ENCODE measurements at regions not wholly inside any gene's neighbourhood (a gene's known extent, or its start where the extent isn't known, plus 50 kb on each side); places are given as distances from the start of the nearest gene placed in this dataset.

DNA sequence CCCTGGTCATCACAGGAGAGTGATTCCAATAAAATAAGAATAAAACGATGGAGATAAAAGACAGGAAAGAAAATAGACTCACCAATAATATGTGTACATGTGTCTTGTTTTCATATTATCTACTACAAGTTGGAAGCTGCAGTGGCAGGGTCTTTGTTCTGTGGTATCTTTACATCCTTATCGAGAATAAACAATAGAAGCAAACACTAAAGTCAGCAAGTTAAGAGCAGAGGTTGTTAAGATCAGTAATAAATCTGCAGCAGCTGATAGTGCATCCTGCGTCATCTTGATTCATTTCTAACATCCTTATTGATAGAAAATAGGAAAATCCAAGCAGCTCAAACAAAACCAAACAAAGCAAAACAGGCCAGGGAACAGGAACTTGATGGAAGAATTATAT is 107.4 kb downstream of the RPS29 start:
- TF ChIP-seq, protein P1, sequence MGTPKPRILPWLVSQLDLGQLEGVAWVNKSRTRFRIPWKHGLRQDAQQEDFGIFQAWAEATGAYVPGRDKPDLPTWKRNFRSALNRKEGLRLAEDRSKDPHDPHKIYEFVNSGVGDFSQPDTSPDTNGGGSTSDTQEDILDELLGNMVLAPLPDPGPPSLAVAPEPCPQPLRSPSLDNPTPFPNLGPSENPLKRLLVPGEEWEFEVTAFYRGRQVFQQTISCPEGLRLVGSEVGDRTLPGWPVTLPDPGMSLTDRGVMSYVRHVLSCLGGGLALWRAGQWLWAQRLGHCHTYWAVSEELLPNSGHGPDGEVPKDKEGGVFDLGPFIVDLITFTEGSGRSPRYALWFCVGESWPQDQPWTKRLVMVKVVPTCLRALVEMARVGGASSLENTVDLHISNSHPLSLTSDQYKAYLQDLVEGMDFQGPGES (IDR thresholded peaks at IDR 0.05; ENCODE audit: low read depth, low read length) = no peak
- TF ChIP-seq POLR2AphosphoS5 (IDR thresholded peaks at IDR 0.05; ENCODE audit: low read depth, low read length) = no peak
- TF ChIP-seq, protein P2, sequence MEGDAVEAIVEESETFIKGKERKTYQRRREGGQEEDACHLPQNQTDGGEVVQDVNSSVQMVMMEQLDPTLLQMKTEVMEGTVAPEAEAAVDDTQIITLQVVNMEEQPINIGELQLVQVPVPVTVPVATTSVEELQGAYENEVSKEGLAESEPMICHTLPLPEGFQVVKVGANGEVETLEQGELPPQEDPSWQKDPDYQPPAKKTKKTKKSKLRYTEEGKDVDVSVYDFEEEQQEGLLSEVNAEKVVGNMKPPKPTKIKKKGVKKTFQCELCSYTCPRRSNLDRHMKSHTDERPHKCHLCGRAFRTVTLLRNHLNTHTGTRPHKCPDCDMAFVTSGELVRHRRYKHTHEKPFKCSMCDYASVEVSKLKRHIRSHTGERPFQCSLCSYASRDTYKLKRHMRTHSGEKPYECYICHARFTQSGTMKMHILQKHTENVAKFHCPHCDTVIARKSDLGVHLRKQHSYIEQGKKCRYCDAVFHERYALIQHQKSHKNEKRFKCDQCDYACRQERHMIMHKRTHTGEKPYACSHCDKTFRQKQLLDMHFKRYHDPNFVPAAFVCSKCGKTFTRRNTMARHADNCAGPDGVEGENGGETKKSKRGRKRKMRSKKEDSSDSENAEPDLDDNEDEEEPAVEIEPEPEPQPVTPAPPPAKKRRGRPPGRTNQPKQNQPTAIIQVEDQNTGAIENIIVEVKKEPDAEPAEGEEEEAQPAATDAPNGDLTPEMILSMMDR (IDR thresholded peaks at IDR 0.05) = no peak
- TF ChIP-seq FOXM1 (IDR thresholded peaks at IDR 0.05; ENCODE audit: low read depth) = no peak
- TF ChIP-seq NFIC (IDR thresholded peaks at IDR 0.05; ENCODE audit: borderline replicate concordance) = no peak
- TF ChIP-seq RAD21 (IDR thresholded peaks at IDR 0.05; ENCODE audit: low read length) = no peak
- no peak for TF ChIP-seq SIN3A (IDR thresholded peaks at IDR 0.05; ENCODE audit: borderline replicate concordance, low read depth, low read length)
- TF ChIP-seq, protein P3, sequence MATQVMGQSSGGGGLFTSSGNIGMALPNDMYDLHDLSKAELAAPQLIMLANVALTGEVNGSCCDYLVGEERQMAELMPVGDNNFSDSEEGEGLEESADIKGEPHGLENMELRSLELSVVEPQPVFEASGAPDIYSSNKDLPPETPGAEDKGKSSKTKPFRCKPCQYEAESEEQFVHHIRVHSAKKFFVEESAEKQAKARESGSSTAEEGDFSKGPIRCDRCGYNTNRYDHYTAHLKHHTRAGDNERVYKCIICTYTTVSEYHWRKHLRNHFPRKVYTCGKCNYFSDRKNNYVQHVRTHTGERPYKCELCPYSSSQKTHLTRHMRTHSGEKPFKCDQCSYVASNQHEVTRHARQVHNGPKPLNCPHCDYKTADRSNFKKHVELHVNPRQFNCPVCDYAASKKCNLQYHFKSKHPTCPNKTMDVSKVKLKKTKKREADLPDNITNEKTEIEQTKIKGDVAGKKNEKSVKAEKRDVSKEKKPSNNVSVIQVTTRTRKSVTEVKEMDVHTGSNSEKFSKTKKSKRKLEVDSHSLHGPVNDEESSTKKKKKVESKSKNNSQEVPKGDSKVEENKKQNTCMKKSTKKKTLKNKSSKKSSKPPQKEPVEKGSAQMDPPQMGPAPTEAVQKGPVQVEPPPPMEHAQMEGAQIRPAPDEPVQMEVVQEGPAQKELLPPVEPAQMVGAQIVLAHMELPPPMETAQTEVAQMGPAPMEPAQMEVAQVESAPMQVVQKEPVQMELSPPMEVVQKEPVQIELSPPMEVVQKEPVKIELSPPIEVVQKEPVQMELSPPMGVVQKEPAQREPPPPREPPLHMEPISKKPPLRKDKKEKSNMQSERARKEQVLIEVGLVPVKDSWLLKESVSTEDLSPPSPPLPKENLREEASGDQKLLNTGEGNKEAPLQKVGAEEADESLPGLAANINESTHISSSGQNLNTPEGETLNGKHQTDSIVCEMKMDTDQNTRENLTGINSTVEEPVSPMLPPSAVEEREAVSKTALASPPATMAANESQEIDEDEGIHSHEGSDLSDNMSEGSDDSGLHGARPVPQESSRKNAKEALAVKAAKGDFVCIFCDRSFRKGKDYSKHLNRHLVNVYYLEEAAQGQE (IDR thresholded peaks at IDR 0.05; ENCODE audit: low read depth, low read length) = no peak
- no peak for TF ChIP-seq CHD2 (IDR thresholded peaks at IDR 0.05; ENCODE audit: low read length, partially characterized antibody)

Data from SK-N-SH (cell line).